ENCODE measurements at regions not wholly inside any gene's neighbourhood (a gene's known extent, or its start where the extent isn't known, plus 50 kb on each side); places are given as distances from the start of the nearest gene placed in this dataset.

DNA sequence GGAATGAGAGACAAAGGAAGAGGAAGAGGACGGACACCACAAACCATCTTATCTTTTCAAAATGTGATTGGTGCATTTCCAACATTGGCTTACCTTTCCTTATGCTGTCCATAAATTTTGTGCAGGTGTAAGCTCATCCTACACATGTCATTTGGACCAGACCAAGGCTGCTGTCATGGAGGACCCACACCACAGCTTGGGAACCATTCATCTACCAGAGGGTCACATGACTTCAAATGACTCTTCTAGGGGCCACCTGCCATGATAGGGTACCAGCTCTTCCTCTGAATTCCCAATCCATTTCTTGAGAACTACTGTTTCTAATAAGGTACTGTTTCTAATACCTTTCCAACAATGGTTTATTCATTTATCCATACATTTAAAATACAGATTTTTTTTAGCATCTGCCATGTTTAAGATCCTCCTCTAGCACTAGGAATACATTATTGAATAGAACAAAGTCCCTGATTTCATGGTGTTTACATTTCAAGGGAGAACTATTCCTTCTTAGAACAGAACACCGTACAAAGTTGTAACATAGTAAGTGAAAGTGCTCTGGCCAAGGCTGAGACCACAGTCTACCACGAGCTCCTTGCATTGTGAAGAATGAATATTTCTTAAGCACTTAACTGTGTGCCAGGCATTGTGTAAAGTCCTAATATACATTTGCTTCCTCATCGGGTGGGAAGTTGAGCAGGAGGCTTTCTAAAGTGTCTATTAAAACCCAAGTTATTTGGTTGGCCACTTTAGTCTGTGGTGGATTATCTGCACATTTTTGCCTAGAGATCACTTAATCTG, 246.1 kb upstream of the FN1 start:
- ChIA-PET CTCF (no interaction called here), POLR2A (ENCODE audit: unreplicated experiment) (no interaction called here)
- Histone ChIP-seq H2AFZ (ENCODE audit: low read length) (no peak overlapping the region), H3K4me2 (ENCODE audit: low read length) (peak overlapping the region; percentile 55), H3K9me3 (ENCODE audit: low read length) (no peaks in the 10 kb centered on the region), H3K9ac (ENCODE audit: low read length) (no peak overlapping the region), H4K20me1 (ENCODE audit: low read length) (no peaks in the 10 kb centered on the region), H3K27me3 (ENCODE audit: low read length) (no peaks in the 10 kb centered on the region), H3K4me1 (ENCODE audit: insufficient read depth, low read length) (peaks cover 29% of the 10 kb centered on the region), H3K9me2 (replicated peaks; ENCODE audit: low read length) (no peaks in the 10 kb centered on the region), H3K4me3 (ENCODE audit: low read length) (no peak overlapping the region), H3K79me2 (ENCODE audit: low read length) (no peaks in the 10 kb centered on the region), H3K36me3 (ENCODE audit: low read depth, low read length) (no peaks in the 10 kb centered on the region), H3F3A (ENCODE audit: low read length, unreplicated experiment) (no peaks in the 10 kb centered on the region), H3K27ac (ENCODE audit: low read length) (peak overlapping the region; percentile 81)
- no peak for TF ChIP-seq EZH2 (IDR thresholded peaks at IDR 0.05; ENCODE audit: low read length, unreplicated experiment)
- TF ChIP-seq EZH2phosphoT487 (IDR thresholded peaks at IDR 0.05; ENCODE audit: borderline replicate concordance, low read length): no peak
- TF ChIP-seq, protein P1, sequence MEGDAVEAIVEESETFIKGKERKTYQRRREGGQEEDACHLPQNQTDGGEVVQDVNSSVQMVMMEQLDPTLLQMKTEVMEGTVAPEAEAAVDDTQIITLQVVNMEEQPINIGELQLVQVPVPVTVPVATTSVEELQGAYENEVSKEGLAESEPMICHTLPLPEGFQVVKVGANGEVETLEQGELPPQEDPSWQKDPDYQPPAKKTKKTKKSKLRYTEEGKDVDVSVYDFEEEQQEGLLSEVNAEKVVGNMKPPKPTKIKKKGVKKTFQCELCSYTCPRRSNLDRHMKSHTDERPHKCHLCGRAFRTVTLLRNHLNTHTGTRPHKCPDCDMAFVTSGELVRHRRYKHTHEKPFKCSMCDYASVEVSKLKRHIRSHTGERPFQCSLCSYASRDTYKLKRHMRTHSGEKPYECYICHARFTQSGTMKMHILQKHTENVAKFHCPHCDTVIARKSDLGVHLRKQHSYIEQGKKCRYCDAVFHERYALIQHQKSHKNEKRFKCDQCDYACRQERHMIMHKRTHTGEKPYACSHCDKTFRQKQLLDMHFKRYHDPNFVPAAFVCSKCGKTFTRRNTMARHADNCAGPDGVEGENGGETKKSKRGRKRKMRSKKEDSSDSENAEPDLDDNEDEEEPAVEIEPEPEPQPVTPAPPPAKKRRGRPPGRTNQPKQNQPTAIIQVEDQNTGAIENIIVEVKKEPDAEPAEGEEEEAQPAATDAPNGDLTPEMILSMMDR (conservative IDR thresholded peaks at IDR 0.05; ENCODE audit: low read depth, low read length): no peak
- BruUV-seq (replicated peaks): no TSS peak
- no peak for ATAC-seq
- DNase-seq: no peak
- intact Hi-C loops (cut with micrococcal nuclease): no loop called here

DNA sequence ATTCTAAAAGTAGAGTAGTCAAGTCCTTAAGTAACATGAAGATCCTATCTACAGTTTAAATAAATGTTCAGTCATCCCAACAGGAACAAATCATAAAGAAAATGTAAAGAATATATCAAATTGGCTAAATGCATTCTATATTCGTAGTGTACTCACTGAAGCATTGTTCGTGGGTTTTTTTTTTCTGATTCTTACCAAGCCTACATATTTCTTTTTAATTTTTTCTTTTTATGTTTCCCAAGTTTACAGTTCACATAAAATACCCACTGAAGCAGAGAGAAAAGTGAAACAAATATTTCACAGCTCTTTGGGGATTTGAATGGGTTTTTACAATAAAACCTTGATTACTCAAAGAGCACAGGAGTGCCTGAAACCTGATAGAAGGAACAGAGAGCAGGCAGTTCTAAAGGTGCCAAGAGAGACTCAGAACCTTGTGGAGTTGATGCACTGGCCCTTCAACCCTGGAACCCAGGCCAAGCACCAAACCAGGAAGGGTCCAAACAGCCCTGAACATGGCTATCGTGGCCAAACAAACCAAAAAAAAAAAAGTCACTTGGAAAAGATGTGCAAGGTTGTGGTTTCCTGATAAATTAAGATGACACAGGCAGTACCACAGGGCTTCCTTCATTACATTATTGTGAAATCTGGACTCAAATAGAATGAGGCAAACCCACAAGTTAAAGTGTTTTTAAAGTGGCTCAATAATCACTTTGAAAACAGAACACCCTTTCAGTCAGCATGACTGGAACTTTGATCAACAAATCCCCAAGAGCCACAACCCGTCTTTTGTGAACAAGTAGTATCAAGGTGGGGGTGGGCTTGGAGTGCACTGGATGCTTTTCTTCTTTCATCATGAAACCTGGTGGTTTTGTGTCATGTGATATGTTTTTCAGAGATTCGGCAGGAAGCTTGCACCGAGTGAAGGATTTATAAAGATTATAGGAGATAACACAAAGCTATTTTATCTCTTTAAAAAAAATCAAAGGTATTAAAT, 245.0 kb upstream of the FN1 start:
- TF ChIP-seq EZH2 (IDR thresholded peaks at IDR 0.05; ENCODE audit: low read length, unreplicated experiment): no peak
- TF ChIP-seq EZH2phosphoT487 (IDR thresholded peaks at IDR 0.05; ENCODE audit: borderline replicate concordance, low read length): no peak
- TF ChIP-seq, protein P1 (conservative IDR thresholded peaks at IDR 0.05; ENCODE audit: low read depth, low read length): no peak
- peak overlapping the region; percentile 81 for H3K27ac ChIP-seq (ENCODE audit: low read length)
- no peaks in the 10 kb centered on the region for H3K9me2 ChIP-seq (replicated peaks; ENCODE audit: low read length)
- H2AFZ ChIP-seq (ENCODE audit: low read length): peak overlapping the region; percentile 55
- H3K27me3 ChIP-seq (ENCODE audit: low read length): no peaks in the 10 kb centered on the region
- H3K4me3 ChIP-seq (ENCODE audit: low read length): peak overlapping the region; percentile 4; the same call in 1 of the 2 replicates
- peak; percentile 88 for DNase-seq
- H3K9me3 ChIP-seq (ENCODE audit: low read length): no peaks in the 10 kb centered on the region
- ChIA-PET POLR2A (ENCODE audit: unreplicated experiment) (no interaction called here), CTCF (no interaction called here)
- H3F3A ChIP-seq (ENCODE audit: low read length, unreplicated experiment): no peaks in the 10 kb centered on the region
- no TSS peak for BruUV-seq (replicated peaks)
- H4K20me1 ChIP-seq (ENCODE audit: low read length): no peaks in the 10 kb centered on the region
- peak; percentile 31; the same call in 1 of the 2 replicates for ATAC-seq
- H3K36me3 ChIP-seq (ENCODE audit: low read depth, low read length): no peaks in the 10 kb centered on the region
- H3K4me1 ChIP-seq (ENCODE audit: insufficient read depth, low read length): peaks cover 29% of the 10 kb centered on the region
- H3K79me2 ChIP-seq (ENCODE audit: low read length): no peaks in the 10 kb centered on the region
- H3K4me2 ChIP-seq (ENCODE audit: low read length): peak overlapping the region; percentile 55
- H3K9ac ChIP-seq (ENCODE audit: low read length): no peak overlapping the region
- intact Hi-C loops (cut with micrococcal nuclease): no loop called here
